A549 (cell line): ENCODE measurements at regions not wholly inside any gene's neighbourhood (a gene's known extent, or its start where the extent isn't known, plus 50 kb on each side); places are given as distances from the start of the nearest gene placed in this dataset.

Source experiments
- ATAC-seq, 2 experiments: fragments of 200-7000 bp in 1 of 2; fragments of >200 bp in 1 of 2; cut with Nextera tagmentation in 1 of 2; cut with Tn5 transposase in 1 of 2; 3 replicates each; pipeline versions ENCODE4 v1.8.0 to v1.9.1; 2018 to 2020; ENCODE audit warnings: mild to moderate bottlenecking in 1 of 2, moderate library complexity in 1 of 2
- CTCF ChIA-PET: fragments of 300-600 bp; sonication (Branson Sonifier 250); formaldehyde crosslinking; extraction: SDS; loops from one replicate; lab custom pipeline; 2021; ENCODE audit warnings: antibody characterized with exemption, inconsistent platforms; lab: Yijun Ruan, JAX
- POLR2A ChIA-PET: fragments of 350-600 bp; formaldehyde crosslinking; extraction: SDS; loops from one replicate; lab custom pipeline; 2021; ENCODE audit warnings: antibody characterized with exemption, inconsistent platforms; lab: Yijun Ruan, JAX
- DNase-seq, 2 experiments: peaks; one replicate each; pipeline versions ENCODE4 v3.0.0 to v3.0.0-alpha.2; 2011 to 2016; ENCODE audit warnings: low read depth in 1 of 2, low spot score in 1 of 2
- FAIRE-seq: peaks from 2 replicates; lab custom pipeline; 2011; peaks lifted over from hg19 to GRCh38; lab: Jason Lieb, UNC
- H3K27ac ChIP-seq, 2 experiments: fragments of >200 bp; sonication (Bioruptor Twin); formaldehyde crosslinking; 3 replicates each; pipeline ENCODE4 v1.5.1; 2016 to 2017
- H3K4me1 ChIP-seq: fragments of >200 bp; sonication (Bioruptor Twin); formaldehyde crosslinking; 3 replicates; pipeline ENCODE4 v1.6.1; 2016
- H3K4me2 ChIP-seq: fragments of >200 bp; sonication (Bioruptor Twin); formaldehyde crosslinking; 3 replicates; pipeline ENCODE4 v1.6.1; 2016
- H3K4me3 ChIP-seq: fragments of >200 bp; sonication (Bioruptor Twin); formaldehyde crosslinking; 3 replicates; pipeline ENCODE4 v1.5.1; 2016
- H3K9me3 ChIP-seq: fragments of >200 bp; sonication (Bioruptor Twin); formaldehyde crosslinking; 3 replicates; pipeline ENCODE4 v1.6.1; 2016
- ATOH8 ChIP-seq: fragments of 250-450 bp; sonication (Bioruptor Pico); IDR thresholded peaks from 2 replicates; pipeline ENCODE4 v1.5.0; 2020; ENCODE audit warnings: low read depth, mild to moderate bottlenecking, moderate library complexity
- BHLHE40 ChIP-seq: IDR thresholded peaks from 2 replicates; pipeline ENCODE4 v1.6.1; 2012; ENCODE audit warnings: low read depth, low read length, inconsistent platforms
- CHD4 ChIP-seq: fragments of 200-600 bp; sonication (generic); IDR thresholded peaks from 2 replicates; pipeline ENCODE4 v1.6.1; 2016; ENCODE audit warnings: antibody characterized with exemption, mild to moderate bottlenecking, borderline replicate concordance
- CTCF ChIP-seq: fragments of >200 bp; sonication (Bioruptor Twin); formaldehyde crosslinking; IDR thresholded peaks from 3 replicates; pipeline ENCODE4 v1.5.1; 2016
- E2F6 ChIP-seq: IDR thresholded peaks from 2 replicates; pipeline ENCODE4 v1.6.1; 2012; ENCODE audit warnings: low read depth, borderline replicate concordance
- EHMT2 ChIP-seq: fragments of 200-600 bp; sonication (generic); IDR thresholded peaks from 2 replicates; pipeline ENCODE4 v1.6.1; 2016; ENCODE audit warnings: antibody characterized with exemption, low read depth, mild to moderate bottlenecking, moderate library complexity
- ELK1 ChIP-seq: fragments of 150-350 bp; IDR thresholded peaks from 2 replicates; pipeline ENCODE4 v1.6.1; 2014; ENCODE audit warnings: low read depth, mild to moderate bottlenecking, low read length
- EP300 ChIP-seq, 2 experiments: fragments of >200 bp; sonication (Bioruptor Twin); formaldehyde crosslinking; IDR thresholded peaks; 2 replicates in 1 of 2; 3 replicates in 1 of 2; pipeline ENCODE4 v1.6.1; 2016 to 2017
- ESRRA ChIP-seq: fragments of 150-350 bp; IDR thresholded peaks from 2 replicates; pipeline ENCODE4 v1.6.1; 2014; ENCODE audit warnings: mild to moderate bottlenecking, low read length, borderline replicate concordance
- FOSB ChIP-seq: fragments of 250-450 bp; sonication (Bioruptor Pico); IDR thresholded peaks from 2 replicates; pipeline ENCODE4 v1.5.0; 2020; ENCODE audit warnings: mild to moderate bottlenecking, moderate library complexity
- GATA3 ChIP-seq: IDR thresholded peaks from 2 replicates; pipeline ENCODE4 v1.6.1; 2012; ENCODE audit warnings: borderline replicate concordance
- HES2 ChIP-seq: fragments of >200 bp; sonication (Bioruptor Twin); formaldehyde crosslinking; IDR thresholded peaks from 2 replicates; pipeline ENCODE4 v1.6.1; 2016
- HMGXB4 ChIP-seq: fragments of 250-450 bp; sonication (Bioruptor Pico); IDR thresholded peaks from 2 replicates; pipeline ENCODE4 v1.5.0; 2021; ENCODE audit warnings: mild to moderate bottlenecking, moderate library complexity, borderline replicate concordance
- HOXB13 ChIP-seq: fragments of 250-450 bp; sonication (Bioruptor Pico); IDR thresholded peaks from 2 replicates; pipeline ENCODE4 v1.5.0; 2020; ENCODE audit warnings: low read depth, mild to moderate bottlenecking, moderate library complexity
- HOXB5 ChIP-seq: fragments of 250-450 bp; sonication (Bioruptor Pico); IDR thresholded peaks from 2 replicates; pipeline ENCODE4 v1.5.0; 2020; ENCODE audit warnings: mild to moderate bottlenecking, moderate library complexity
- JUN ChIP-seq, 2 experiments: fragments of >200 bp; sonication (Bioruptor Twin); formaldehyde crosslinking; IDR thresholded peaks; 2 replicates in 1 of 2; 3 replicates in 1 of 2; pipeline ENCODE4 v1.6.1; 2016 to 2017
- NPAS2 ChIP-seq: fragments of 250-450 bp; sonication (Bioruptor Pico); IDR thresholded peaks from 2 replicates; pipeline ENCODE4 v1.8.0; 2022; ENCODE audit warnings: mild to moderate bottlenecking, moderate library complexity, borderline replicate concordance
- POLR2A ChIP-seq: IDR thresholded peaks from 2 replicates; pipeline ENCODE4 v1.6.1; 2012; ENCODE audit warnings: mild to moderate bottlenecking, low read length
- RAD21 ChIP-seq, 2 experiments: fragments of >200 bp in 1 of 2; sonication (Bioruptor Twin) in 1 of 2; formaldehyde crosslinking in 1 of 2; IDR thresholded peaks in 1 of 2; conservative IDR thresholded peaks in 1 of 2; 2 replicates in 1 of 2; 3 replicates in 1 of 2; pipeline ENCODE4 v1.6.1; 2012 to 2018; ENCODE audit warnings: inconsistent platforms in 1 of 2
- TFCP2L1 ChIP-seq: fragments of 250-450 bp; sonication (Bioruptor Pico); IDR thresholded peaks from 2 replicates; pipeline ENCODE4 v1.5.0; 2021; ENCODE audit warnings: mild to moderate bottlenecking
- WGBS: methylation state at CpG from one replicate; pipeline ENCODE4 v1.1.6; 2017; ENCODE audit errors: missing lambda C conversion rate; 5-methylcytosine and 5-hydroxymethylcytosine counted together

GRCh38 chr5:164353155-164353554, 847.7 kb downstream of the MAT2B start:
- Histone ChIP-seq H3K4me3 (no peak overlapping the region), H3K9me3 (no peaks in the 10 kb centered on the region), H3K4me2 (no peak overlapping the region), H3K4me1 (no peaks in the 10 kb centered on the region), H3K27ac (no peak overlapping the region)
- CTCF ChIA-PET: no interaction called here
- WGBS: 3% methylated on average over 1 of the region's 1 CpG
- FAIRE-seq (no peak), ATAC-seq (no peak), DNase-seq (no peak)
- POLR2A ChIA-PET: no interaction called here
- TF ChIP-seq TFCP2L1 (CRISPR knock-in tag) (no peak), EP300 (IDR thresholded peaks at IDR 0.05) (no peak), ATOH8 (CRISPR knock-in tag) (no peak), CHD4 (no peak), HMGXB4 (CRISPR knock-in tag) (no peak)

GRCh38 chr5:164354139-164354751, 848.8 kb downstream of the MAT2B start:
- H3K27ac ChIP-seq: no peak overlapping the region
- ATAC-seq: no peak
- CTCF ChIA-PET: no interaction called here
- H3K4me2 ChIP-seq: no peak overlapping the region
- POLR2A ChIA-PET: no interaction called here
- H3K4me3 ChIP-seq: no peak overlapping the region
- TF ChIP-seq FOSB (no peak), GATA3 (no peak), EP300 (IDR thresholded peaks at IDR 0.05) (no peak), BHLHE40 (no peak), HOXB13 (no peak), RAD21 (conservative IDR thresholded peaks at IDR 0.05 in 1 of 2, IDR thresholded peaks at IDR 0.05 in 1 of 2) (no peak), JUN (IDR thresholded peaks at IDR 0.05) (no peak), E2F6 (no peak), POLR2A (no peak), HES2 (no peak), ESRRA (no peak), TFCP2L1 (CRISPR knock-in tag) (no peak)
- FAIRE-seq: no peak
- WGBS: 17% methylated on average over 7 of the region's 7 CpGs
- H3K9me3 ChIP-seq: no peaks in the 10 kb centered on the region
- DNase-seq: no peak
- H3K4me1 ChIP-seq: no peaks in the 10 kb centered on the region

GRCh38 chr5:164355267-164355830, 849.9 kb downstream of the MAT2B start:
- Histone ChIP-seq H3K4me2 (no peak overlapping the region), H3K9me3 (no peaks in the 10 kb centered on the region), H3K27ac (no peak overlapping the region), H3K4me3 (no peak overlapping the region), H3K4me1 (no peaks in the 10 kb centered on the region)
- TF ChIP-seq EHMT2 (no peak), CTCF (no peak), HOXB5 (CRISPR knock-in tag) (no peak), NPAS2 (CRISPR knock-in tag) (no peak), ELK1 (no peak), RAD21 (conservative IDR thresholded peaks at IDR 0.05 in 1 of 2, IDR thresholded peaks at IDR 0.05 in 1 of 2) (no peak), HES2 (no peak)
- ChIA-PET POLR2A (no interaction called here), CTCF (no interaction called here)
- no peak for ATAC-seq
- FAIRE-seq: no peak
- no peak for DNase-seq
- WGBS: 32% methylated on average over 3 of the region's 3 CpGs
